ENCODE measurements at regions not wholly inside any gene's neighbourhood (a gene's known extent, or its start where the extent isn't known, plus 50 kb on each side); places are given as distances from the start of the nearest gene placed in this dataset.

GRCh38 chr18:56233595-56233994, 404.8 kb downstream of the TXNL1 start:
- no peaks in the 10 kb centered on the region for H3K27me3 Mint-ChIP-seq (ENCODE audit: low read depth)
- no peak for TF ChIP-seq CTCF (IDR thresholded peaks at IDR 0.05; ENCODE audit: unreplicated experiment)
- no peak overlapping the region for H3K27ac Mint-ChIP-seq
- no peaks in the 10 kb centered on the region for H3K36me3 Mint-ChIP-seq
- no peak for DNase-seq (ENCODE audit: low spot score in 2 of 2, unreplicated experiment in 2 of 2)
- H3K4me1 Mint-ChIP-seq = peaks cover 9% of the 10 kb centered on the region
- peaks cover 38% of the 10 kb centered on the region for H3K9me3 Mint-ChIP-seq
- no peak overlapping the region for H3K4me3 Mint-ChIP-seq

- peaks cover 26% of the 10 kb centered on the region for H3K9me3 Mint-ChIP-seq
- peaks cover 2% of the 10 kb centered on the region for H3K4me1 Mint-ChIP-seq
- no peaks in the 10 kb centered on the region for H3K36me3 Mint-ChIP-seq
- no peak for DNase-seq (ENCODE audit: low spot score in 2 of 2, unreplicated experiment in 2 of 2)
- no peaks in the 10 kb centered on the region for H3K27me3 Mint-ChIP-seq (ENCODE audit: low read depth)
- H3K4me3 Mint-ChIP-seq = no peak overlapping the region
- H3K27ac Mint-ChIP-seq = no peak overlapping the region
- no peak for TF ChIP-seq CTCF (IDR thresholded peaks at IDR 0.05; ENCODE audit: unreplicated experiment)
These were observed 412.4 kb downstream of the TXNL1 start for GRCh38 chr18:56226025-56226424.

DNA sequence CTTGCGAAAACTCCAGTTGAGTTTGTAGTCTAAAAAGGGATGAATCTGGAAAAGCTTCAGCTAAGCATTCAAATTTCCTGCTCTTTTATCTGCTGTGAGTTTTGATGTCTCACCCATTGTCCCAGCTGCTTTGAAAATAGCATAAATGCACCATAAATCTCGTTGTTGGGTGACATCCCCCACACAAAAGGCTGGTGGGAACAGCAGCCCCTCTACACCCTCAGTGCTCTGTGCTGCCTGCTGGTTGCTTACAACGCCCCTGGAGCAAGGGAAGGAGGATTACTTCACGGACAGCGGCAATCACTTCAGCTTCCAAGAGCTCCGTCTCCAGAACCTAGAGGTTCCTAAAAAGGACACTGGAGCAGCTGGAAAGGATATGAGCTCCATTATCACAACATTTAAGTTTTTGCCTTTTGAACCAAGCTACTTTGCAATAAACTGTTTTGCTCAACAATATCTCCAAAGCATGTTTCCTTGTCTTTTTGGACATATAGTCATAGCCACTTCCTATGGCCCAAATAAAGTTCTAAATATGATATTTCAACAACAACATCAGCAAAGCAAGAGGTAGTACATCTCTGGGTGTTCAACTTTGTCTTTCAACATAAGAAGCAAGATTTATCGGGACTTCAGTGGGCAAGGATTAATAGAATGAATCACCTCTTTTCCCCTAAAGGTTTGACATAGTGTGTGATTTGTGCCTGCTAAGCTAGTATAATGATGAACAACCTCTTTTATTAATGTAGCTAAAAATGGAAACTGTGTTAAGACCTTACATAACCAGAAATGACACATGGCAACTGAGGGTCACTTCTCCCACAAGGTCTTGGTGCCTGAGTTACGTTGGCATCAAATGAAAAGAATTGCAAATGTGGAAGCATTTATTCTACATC, 413.5 kb downstream of the TXNL1 start:
- H3K9me3 Mint-ChIP-seq = peaks cover 17% of the 10 kb centered on the region
- no peaks in the 10 kb centered on the region for H3K27me3 Mint-ChIP-seq (ENCODE audit: low read depth)
- no peak for DNase-seq (ENCODE audit: low spot score in 2 of 2, unreplicated experiment in 2 of 2)
- no peak for TF ChIP-seq CTCF (IDR thresholded peaks at IDR 0.05; ENCODE audit: unreplicated experiment)
- H3K4me3 Mint-ChIP-seq = no peak overlapping the region
- peaks cover 2% of the 10 kb centered on the region for H3K4me1 Mint-ChIP-seq
- no peak overlapping the region for H3K27ac Mint-ChIP-seq
- H3K36me3 Mint-ChIP-seq = no peaks in the 10 kb centered on the region

- Mint-ChIP-seq H3K27ac (no peak overlapping the region), H3K4me1 (peaks cover 2% of the 10 kb centered on the region), H3K9me3 (peaks cover 14% of the 10 kb centered on the region), H3K4me3 (no peak overlapping the region), H3K27me3 (ENCODE audit: low read depth) (no peaks in the 10 kb centered on the region), H3K36me3 (no peaks in the 10 kb centered on the region)
- DNase-seq (ENCODE audit: low spot score in 2 of 2, unreplicated experiment in 2 of 2) = no peak
- no peak for TF ChIP-seq CTCF (IDR thresholded peaks at IDR 0.05; ENCODE audit: unreplicated experiment)
These were observed 417.0 kb downstream of the TXNL1 start for GRCh38 chr18:56221195-56222065.

DNA sequence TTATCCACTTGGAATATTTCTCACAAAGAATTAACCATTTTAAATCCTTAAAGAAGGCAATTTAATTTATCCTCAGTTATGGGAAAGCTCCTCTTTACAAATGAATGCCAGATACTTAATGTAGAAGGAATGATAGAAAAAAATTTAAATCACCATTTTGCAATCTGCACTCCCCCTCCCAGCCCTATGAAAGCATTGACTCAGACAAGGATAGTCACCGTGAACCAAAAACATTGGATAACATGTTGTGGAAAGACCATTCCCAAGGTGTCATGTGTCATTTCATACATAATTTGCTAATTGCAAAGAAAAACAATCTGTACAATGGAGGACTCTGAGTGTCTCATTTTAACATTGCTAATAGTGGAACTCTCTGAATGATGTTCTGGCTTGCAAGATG, 421.0 kb downstream of the TXNL1 start:
- H3K4me1 Mint-ChIP-seq = peaks cover 1% of the 10 kb centered on the region
- H3K36me3 Mint-ChIP-seq = no peaks in the 10 kb centered on the region
- H3K27me3 Mint-ChIP-seq (ENCODE audit: low read depth) = no peaks in the 10 kb centered on the region
- no peak overlapping the region for H3K27ac Mint-ChIP-seq
- peaks cover 13% of the 10 kb centered on the region for H3K9me3 Mint-ChIP-seq
- TF ChIP-seq CTCF (IDR thresholded peaks at IDR 0.05; ENCODE audit: unreplicated experiment) = no peak
- no peak for DNase-seq (ENCODE audit: low spot score in 2 of 2, unreplicated experiment in 2 of 2)
- no peak overlapping the region for H3K4me3 Mint-ChIP-seq
